A549 (cell line): ENCODE measurements at regions not wholly inside any gene's neighbourhood (a gene's known extent, or its start where the extent isn't known, plus 50 kb on each side); places are given as distances from the start of the nearest gene placed in this dataset.

Experiments
- ATAC-seq, 2 experiments: fragments of 200-7000 bp in 1 of 2; fragments of >200 bp in 1 of 2; cut with Nextera tagmentation in 1 of 2; cut with Tn5 transposase in 1 of 2; 3 replicates each; pipeline versions ENCODE4 v1.8.0 to v1.9.1; 2018 to 2020; ENCODE audit warnings: mild to moderate bottlenecking in 1 of 2, moderate library complexity in 1 of 2
- CTCF ChIA-PET: fragments of 300-600 bp; sonication (Branson Sonifier 250); formaldehyde crosslinking; extraction: SDS; loops from one replicate; lab custom pipeline; 2021; ENCODE audit warnings: antibody characterized with exemption, inconsistent platforms; lab: Yijun Ruan, JAX
- POLR2A ChIA-PET: fragments of 350-600 bp; formaldehyde crosslinking; extraction: SDS; loops from one replicate; lab custom pipeline; 2021; ENCODE audit warnings: antibody characterized with exemption, inconsistent platforms; lab: Yijun Ruan, JAX
- DNase-seq, 2 experiments: peaks; one replicate each; pipeline versions ENCODE4 v3.0.0 to v3.0.0-alpha.2; 2011 to 2016; ENCODE audit warnings: low read depth in 1 of 2, low spot score in 1 of 2
- FAIRE-seq: peaks from 2 replicates; lab custom pipeline; 2011; peaks lifted over from hg19 to GRCh38; lab: Jason Lieb, UNC
- H3K27ac ChIP-seq, 2 experiments: fragments of >200 bp; sonication (Bioruptor Twin); formaldehyde crosslinking; 3 replicates each; pipeline ENCODE4 v1.5.1; 2016 to 2017
- H3K4me1 ChIP-seq: fragments of >200 bp; sonication (Bioruptor Twin); formaldehyde crosslinking; 3 replicates; pipeline ENCODE4 v1.6.1; 2016
- H3K4me2 ChIP-seq: fragments of >200 bp; sonication (Bioruptor Twin); formaldehyde crosslinking; 3 replicates; pipeline ENCODE4 v1.6.1; 2016
- H3K4me3 ChIP-seq: fragments of >200 bp; sonication (Bioruptor Twin); formaldehyde crosslinking; 3 replicates; pipeline ENCODE4 v1.5.1; 2016
- H3K9me3 ChIP-seq: fragments of >200 bp; sonication (Bioruptor Twin); formaldehyde crosslinking; 3 replicates; pipeline ENCODE4 v1.6.1; 2016
- CBX8 ChIP-seq: fragments of 200-600 bp; sonication (generic); IDR thresholded peaks from 2 replicates; pipeline ENCODE4 v1.6.1; 2016
- CEBPB ChIP-seq, 2 experiments: fragments of >200 bp in 1 of 2; sonication (Bioruptor Twin) in 1 of 2; formaldehyde crosslinking in 1 of 2; IDR thresholded peaks; 2 replicates each; pipeline ENCODE4 v1.6.1; 2012 to 2016
- CHD2 ChIP-seq: fragments of 150-350 bp; IDR thresholded peaks from 2 replicates; pipeline ENCODE4 v1.6.1; 2014; ENCODE audit warnings: low read length; ENCODE audit not compliant: partially characterized antibody
- EP300 ChIP-seq, 2 experiments: fragments of >200 bp; sonication (Bioruptor Twin); formaldehyde crosslinking; IDR thresholded peaks; 2 replicates in 1 of 2; 3 replicates in 1 of 2; pipeline ENCODE4 v1.6.1; 2016 to 2017
- ESRRA ChIP-seq: fragments of 150-350 bp; IDR thresholded peaks from 2 replicates; pipeline ENCODE4 v1.6.1; 2014; ENCODE audit warnings: mild to moderate bottlenecking, low read length, borderline replicate concordance
- FOSL2 ChIP-seq, 2 experiments: fragments of 450-650 bp in 1 of 2; fragments of >200 bp in 1 of 2; sonication (Bioruptor Twin) in 1 of 2; formaldehyde crosslinking; IDR thresholded peaks; 2 replicates each; pipeline versions ENCODE4 v1.5.0 to v1.6.1; 2016 to 2020; ENCODE audit warnings: mild to moderate bottlenecking in 1 of 2, moderate library complexity in 1 of 2
- GATA3 ChIP-seq: IDR thresholded peaks from 2 replicates; pipeline ENCODE4 v1.6.1; 2012; ENCODE audit warnings: borderline replicate concordance
- HDAC2 ChIP-seq: fragments of 200-600 bp; sonication (generic); IDR thresholded peaks from 2 replicates; pipeline ENCODE4 v1.6.1; 2016
- HEYL ChIP-seq: fragments of 250-450 bp; sonication (Bioruptor Pico); IDR thresholded peaks from 2 replicates; pipeline ENCODE4 v1.8.0; 2021; ENCODE audit warnings: mild to moderate bottlenecking, moderate library complexity
- HOXB13 ChIP-seq: fragments of 250-450 bp; sonication (Bioruptor Pico); IDR thresholded peaks from 2 replicates; pipeline ENCODE4 v1.5.0; 2020; ENCODE audit warnings: low read depth, mild to moderate bottlenecking, moderate library complexity
- HOXB5 ChIP-seq: fragments of 250-450 bp; sonication (Bioruptor Pico); IDR thresholded peaks from 2 replicates; pipeline ENCODE4 v1.5.0; 2020; ENCODE audit warnings: mild to moderate bottlenecking, moderate library complexity
- JUN ChIP-seq, 2 experiments: fragments of >200 bp; sonication (Bioruptor Twin); formaldehyde crosslinking; IDR thresholded peaks; 2 replicates in 1 of 2; 3 replicates in 1 of 2; pipeline ENCODE4 v1.6.1; 2016 to 2017
- JUNB ChIP-seq: fragments of >200 bp; sonication (Bioruptor Twin); formaldehyde crosslinking; IDR thresholded peaks from 2 replicates; pipeline ENCODE4 v1.6.1; 2016
- KDM1A ChIP-seq: fragments of 200-600 bp; sonication (generic); IDR thresholded peaks from 2 replicates; pipeline ENCODE4 v1.6.1; 2016; ENCODE audit warnings: low read depth, mild to moderate bottlenecking
- MAFK ChIP-seq: fragments of 450-650 bp; IDR thresholded peaks from 2 replicates; pipeline ENCODE4 v1.6.1; 2014; ENCODE audit not compliant: partially characterized antibody
- NFE2L2 ChIP-seq: fragments of 150-350 bp; conservative IDR thresholded peaks from 2 replicates; pipeline ENCODE4 v1.6.1; 2014; ENCODE audit warnings: low read length
- NPAS2 ChIP-seq: fragments of 250-450 bp; sonication (Bioruptor Pico); IDR thresholded peaks from 2 replicates; pipeline ENCODE4 v1.8.0; 2022; ENCODE audit warnings: mild to moderate bottlenecking, moderate library complexity, borderline replicate concordance
- POLR2A ChIP-seq: IDR thresholded peaks from 2 replicates; pipeline ENCODE4 v1.6.1; 2012; ENCODE audit warnings: mild to moderate bottlenecking, low read length
- RARB ChIP-seq: fragments of 250-450 bp; sonication (Bioruptor Pico); IDR thresholded peaks from 2 replicates; pipeline ENCODE4 v1.8.0; 2021; ENCODE audit warnings: mild to moderate bottlenecking, moderate library complexity
- RFX5 ChIP-seq: fragments of 450-650 bp; IDR thresholded peaks from 2 replicates; pipeline ENCODE4 v1.7.1; 2014; ENCODE audit warnings: antibody characterized with exemption, mild to moderate bottlenecking, moderate library complexity
- RNF2 ChIP-seq: fragments of 200-600 bp; sonication (generic); IDR thresholded peaks from 2 replicates; pipeline ENCODE4 v1.6.1; 2016; ENCODE audit warnings: low read depth, mild to moderate bottlenecking, antibody characterized with exemption, moderate library complexity, borderline replicate concordance
- ZFP36 ChIP-seq: fragments of 450-650 bp; IDR thresholded peaks from 2 replicates; pipeline ENCODE4 v1.6.1; 2014; ENCODE audit warnings: borderline replicate concordance; ENCODE audit not compliant: partially characterized antibody
- ZNF302 ChIP-seq: fragments of 250-450 bp; sonication (Bioruptor Pico); IDR thresholded peaks from 2 replicates; pipeline ENCODE4 v1.9.0; 2021; ENCODE audit warnings: inconsistent platforms, mild to moderate bottlenecking, moderate library complexity
- WGBS: methylation state at CpG from one replicate; pipeline ENCODE4 v1.1.6; 2017; ENCODE audit errors: missing lambda C conversion rate; 5-methylcytosine and 5-hydroxymethylcytosine counted together
- TF ChIP-seq, protein P1 (sequence below): IDR thresholded peaks from 2 replicates; pipeline ENCODE4 v1.6.1; 2012
- TF ChIP-seq, protein P2 (sequence below): fragments of >200 bp; sonication (Bioruptor Twin); formaldehyde crosslinking; IDR thresholded peaks from 3 replicates; pipeline ENCODE4 v1.6.1; 2016

DNA sequence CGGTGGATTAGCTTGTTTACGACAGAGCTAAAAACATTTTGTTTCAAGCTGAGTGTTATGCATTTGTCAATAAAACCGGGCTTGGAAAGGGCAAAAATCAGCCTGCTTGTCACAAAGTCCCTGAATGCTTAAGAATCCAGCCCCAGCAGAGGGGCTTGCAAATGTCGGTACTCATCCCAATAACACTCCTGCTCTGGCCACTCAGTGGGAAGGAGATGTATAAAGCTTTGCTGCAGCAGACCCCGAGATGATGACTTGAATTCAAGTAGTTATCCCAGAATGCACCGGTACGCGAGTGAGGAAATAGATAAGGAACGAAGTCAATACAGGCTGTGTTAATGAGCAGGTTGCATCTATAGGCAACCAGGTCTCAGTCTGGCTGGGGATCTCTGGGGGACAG lies 662.3 kb downstream of the CCSER2 start (continued):
- TF ChIP-seq EP300 (IDR thresholded peaks at IDR 0.05), result no peak
- TF ChIP-seq HOXB13 (CRISPR knock-in tag), result no peak

DNA sequence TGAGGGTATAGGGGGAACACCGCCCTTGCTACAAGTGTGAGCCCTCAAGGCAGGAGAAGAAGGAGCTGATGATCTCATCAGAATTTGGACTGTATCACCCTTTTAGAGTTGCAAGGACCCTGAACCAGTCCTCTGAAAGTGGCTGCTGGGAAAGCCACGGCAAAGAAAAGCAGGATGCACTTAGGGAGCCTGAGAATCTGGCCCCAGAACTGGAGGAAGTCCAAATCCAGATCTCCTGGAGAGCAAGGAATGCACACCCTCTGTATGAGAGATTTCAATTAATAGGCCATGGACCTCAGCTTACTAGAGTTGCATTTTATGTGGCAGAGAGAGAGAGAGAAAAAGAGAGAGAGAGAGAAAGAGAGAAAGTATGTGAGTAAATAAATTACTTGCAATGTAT lies 662.9 kb downstream of the CCSER2 start:
- CTCF ChIA-PET, result no interaction called here
- Histone ChIP-seq H3K9me3 (no peaks in the 10 kb centered on the region), H3K4me1 (no peaks in the 10 kb centered on the region), H3K4me3 (no peak overlapping the region), H3K4me2 (no peak overlapping the region), H3K27ac (no peak overlapping the region)
- ATAC-seq (no peak), DNase-seq (no peak)
- 6% methylated on average over 2 of the region's 2 CpGs for WGBS
- POLR2A ChIA-PET, result no interaction called here
- TF ChIP-seq, protein P1, sequence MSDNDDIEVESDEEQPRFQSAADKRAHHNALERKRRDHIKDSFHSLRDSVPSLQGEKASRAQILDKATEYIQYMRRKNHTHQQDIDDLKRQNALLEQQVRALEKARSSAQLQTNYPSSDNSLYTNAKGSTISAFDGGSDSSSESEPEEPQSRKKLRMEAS, result no peak
- TF ChIP-seq JUN (IDR thresholded peaks at IDR 0.05) (no peak), HDAC2 (no peak), MAFK (no peak), RNF2 (no peak), POLR2A (no peak), HEYL (no peak), NFE2L2 (no peak)
- TF ChIP-seq, protein P2, sequence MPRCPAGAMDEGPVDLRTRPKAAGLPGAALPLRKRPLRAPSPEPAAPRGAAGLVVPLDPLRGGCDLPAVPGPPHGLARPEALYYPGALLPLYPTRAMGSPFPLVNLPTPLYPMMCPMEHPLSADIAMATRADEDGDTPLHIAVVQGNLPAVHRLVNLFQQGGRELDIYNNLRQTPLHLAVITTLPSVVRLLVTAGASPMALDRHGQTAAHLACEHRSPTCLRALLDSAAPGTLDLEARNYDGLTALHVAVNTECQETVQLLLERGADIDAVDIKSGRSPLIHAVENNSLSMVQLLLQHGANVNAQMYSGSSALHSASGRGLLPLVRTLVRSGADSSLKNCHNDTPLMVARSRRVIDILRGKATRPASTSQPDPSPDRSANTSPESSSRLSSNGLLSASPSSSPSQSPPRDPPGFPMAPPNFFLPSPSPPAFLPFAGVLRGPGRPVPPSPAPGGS, result no peak
- TF ChIP-seq, all 56 proteins: peak for 0
- FAIRE-seq, result no peak

DNA sequence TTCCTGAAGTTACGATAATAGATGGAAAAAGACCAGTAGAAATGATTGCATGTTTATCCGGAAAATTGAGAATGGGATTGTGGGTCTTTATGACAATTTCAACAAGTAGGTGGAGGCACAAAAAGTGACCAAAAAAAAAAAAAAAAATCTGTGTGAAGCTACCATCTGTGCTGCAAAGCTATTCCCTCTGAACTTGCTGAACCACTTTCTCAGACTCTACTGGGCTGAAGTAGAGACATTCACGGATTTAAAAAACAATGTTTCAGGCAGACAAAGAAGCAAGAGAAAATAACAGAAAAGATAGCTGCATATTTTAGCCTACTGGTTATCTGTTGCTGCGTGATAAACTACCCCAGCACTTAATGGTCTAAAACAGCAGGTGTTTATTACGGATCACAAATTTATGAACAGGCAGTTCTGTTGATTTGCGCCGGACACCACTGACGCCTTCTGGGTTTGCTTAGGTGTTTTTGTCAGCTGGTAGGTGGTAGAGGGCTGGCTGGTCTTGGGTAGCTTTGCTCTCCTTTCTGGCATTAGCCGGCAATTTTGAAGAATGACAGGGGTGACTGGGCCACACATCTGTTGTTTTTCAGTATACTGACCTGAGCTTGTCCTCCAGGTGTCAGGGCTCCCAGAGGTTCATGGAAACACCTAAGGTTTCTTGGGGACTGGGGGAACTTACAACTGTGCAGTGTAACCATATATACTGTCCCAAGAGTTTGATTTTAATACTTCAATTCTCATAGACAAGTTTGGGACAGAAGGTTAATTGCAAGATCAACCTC lies 665.1 kb downstream of the CCSER2 start:
- Histone ChIP-seq H3K4me1 (no peaks in the 10 kb centered on the region), H3K4me2 (no peak overlapping the region), H3K4me3 (no peak overlapping the region), H3K27ac (no peak overlapping the region), H3K9me3 (no peaks in the 10 kb centered on the region)
- 41% methylated on average over 9 of the region's 9 CpGs for WGBS
- ATAC-seq (no peak), DNase-seq (no peak), FAIRE-seq (no peak)
- ChIA-PET CTCF (interaction anchor here (0.7 kb wide), 1 partner anchor 9 kb away, joined by 3 read pairs; no protein-coding TSS in a partner anchor), POLR2A (no interaction called here)
- no peak for TF ChIP-seq ESRRA
- TF ChIP-seq KDM1A, result no peak
- no peak for TF ChIP-seq JUN (IDR thresholded peaks at IDR 0.05)
- TF ChIP-seq FOSL2 (IDR thresholded peaks at IDR 0.05), result no peak
- TF ChIP-seq FOSL2 (CRISPR knock-in tag; IDR thresholded peaks at IDR 0.05), result no peak
- TF ChIP-seq CEBPB (IDR thresholded peaks at IDR 0.05), result no peak
- TF ChIP-seq RARB (CRISPR knock-in tag), result no peak
- TF ChIP-seq GATA3, result no peak
- no peak for TF ChIP-seq CHD2
- TF ChIP-seq, protein P1, result no peak
- no peak for TF ChIP-seq ZNF302
- TF ChIP-seq RFX5, result no peak
- no peak for TF ChIP-seq HOXB5 (CRISPR knock-in tag)
- no peak for TF ChIP-seq JUNB
- no peak for TF ChIP-seq NPAS2
- TF ChIP-seq ZFP36, result no peak
- no peak for TF ChIP-seq CBX8
- no peak for TF ChIP-seq HOXB13 (CRISPR knock-in tag)
- TF ChIP-seq NFE2L2, result no peak
